ENCODE measurements at regions not wholly inside any gene's neighbourhood (a gene's known extent, or its start where the extent isn't known, plus 50 kb on each side); places are given as distances from the start of the nearest gene placed in this dataset.

DNA sequence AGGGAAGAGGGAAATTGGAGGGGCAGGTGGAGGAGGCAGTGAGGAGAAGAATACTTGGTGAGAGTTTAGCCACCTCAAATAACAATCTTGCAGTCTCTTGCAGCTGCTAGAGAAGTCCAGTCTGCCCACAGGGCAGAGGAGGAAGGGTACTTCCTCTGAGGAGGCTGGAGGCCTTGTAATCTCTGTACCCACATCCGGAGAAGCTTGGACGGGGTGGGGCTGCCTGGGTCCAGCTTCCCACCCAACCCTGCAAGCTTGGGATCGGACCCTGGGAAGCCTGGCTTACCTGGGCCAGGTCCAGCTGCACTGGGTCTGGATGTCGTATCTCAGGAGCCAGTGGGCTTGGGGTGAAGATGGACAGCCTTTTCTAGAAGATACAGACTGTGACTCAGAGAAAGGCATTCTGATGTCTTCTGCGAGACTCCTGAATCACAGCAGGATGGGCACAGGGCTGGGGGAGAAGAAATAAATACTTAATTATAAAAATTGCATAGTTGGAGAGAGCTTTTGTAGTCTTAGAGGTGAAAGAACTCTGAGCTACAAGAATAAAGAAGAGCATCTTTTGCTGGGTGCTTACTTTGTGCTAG, 111.8 kb upstream of the JUN start:
- TF ChIP-seq, protein P1, sequence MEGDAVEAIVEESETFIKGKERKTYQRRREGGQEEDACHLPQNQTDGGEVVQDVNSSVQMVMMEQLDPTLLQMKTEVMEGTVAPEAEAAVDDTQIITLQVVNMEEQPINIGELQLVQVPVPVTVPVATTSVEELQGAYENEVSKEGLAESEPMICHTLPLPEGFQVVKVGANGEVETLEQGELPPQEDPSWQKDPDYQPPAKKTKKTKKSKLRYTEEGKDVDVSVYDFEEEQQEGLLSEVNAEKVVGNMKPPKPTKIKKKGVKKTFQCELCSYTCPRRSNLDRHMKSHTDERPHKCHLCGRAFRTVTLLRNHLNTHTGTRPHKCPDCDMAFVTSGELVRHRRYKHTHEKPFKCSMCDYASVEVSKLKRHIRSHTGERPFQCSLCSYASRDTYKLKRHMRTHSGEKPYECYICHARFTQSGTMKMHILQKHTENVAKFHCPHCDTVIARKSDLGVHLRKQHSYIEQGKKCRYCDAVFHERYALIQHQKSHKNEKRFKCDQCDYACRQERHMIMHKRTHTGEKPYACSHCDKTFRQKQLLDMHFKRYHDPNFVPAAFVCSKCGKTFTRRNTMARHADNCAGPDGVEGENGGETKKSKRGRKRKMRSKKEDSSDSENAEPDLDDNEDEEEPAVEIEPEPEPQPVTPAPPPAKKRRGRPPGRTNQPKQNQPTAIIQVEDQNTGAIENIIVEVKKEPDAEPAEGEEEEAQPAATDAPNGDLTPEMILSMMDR (IDR thresholded peaks at IDR 0.05), result no peak
- no peak for TF ChIP-seq POLR2AphosphoS5 (IDR thresholded peaks at IDR 0.05; ENCODE audit: insufficient read depth in 1 of 2, low read depth in 1 of 2)
